K562 (cell line): ENCODE measurements at regions not wholly inside any gene's neighbourhood (a gene's known extent, or its start where the extent isn't known, plus 50 kb on each side); places are given as distances from the start of the nearest gene placed in this dataset.

Experiments used
- ATAC-seq: fragments of 200-7000 bp; cut with Tn5 transposase; 3 replicates; pipeline ENCODE4 v1.9.1; 2020; ENCODE audit warnings: moderate library complexity
- BruUV-seq: library from RNA; stranded (reverse); fragments of 400-500 nt; replicated peaks from 2 replicates; lab custom pipeline; 2021; lab: Mats Ljungman, UMichigan
- CTCF ChIA-PET: fragments of 300-600 bp; formaldehyde crosslinking; extraction: SDS; loops from one replicate; lab custom pipeline; 2021; ENCODE audit warnings: low intra/inter-chr PET ratio; lab: Yijun Ruan, JAX
- POLR2A ChIA-PET: fragments of 300-600, 350-650 bp; sonication (Branson Sonifier 250); formaldehyde crosslinking; extraction: SDS; loops from one replicate; lab custom pipeline; 2021; ENCODE audit warnings: antibody characterized with exemption, inconsistent platforms; lab: Yijun Ruan, JAX
- DNase-seq, 4 experiments: peaks; one replicate each; pipeline versions ENCODE4 v3.0.0 to v3.0.0-alpha.2; 2011 to 2018; ENCODE audit warnings: low spot score in 3 of 4, mixed read lengths in 3 of 4; ENCODE audit errors: extremely low read depth in 1 of 4
- FAIRE-seq: peaks from 2 replicates; lab custom pipeline; 2011; peaks lifted over from hg19 to GRCh38; lab: Jason Lieb, UNC
- H2AFZ ChIP-seq: 2 replicates; pipeline ENCODE4 v1.6.0; 2011; ENCODE audit warnings: low read depth, low read length, control low read depth, inconsistent platforms
- H3K27ac ChIP-seq: fragments of 200-600 bp; 3 replicates; pipeline ENCODE4 v1.8.0; 2011; ENCODE audit warnings: low read depth, mild to moderate bottlenecking, control low read depth, inconsistent platforms, low read length, moderate library complexity, mixed read lengths; ENCODE audit errors: extremely low read depth
- H3K27me3 ChIP-seq, 2 experiments: fragments of 300-600 bp in 1 of 2; 2 replicates in 1 of 2; 3 replicates in 1 of 2; pipeline versions ENCODE4 v1.6.0 to v1.8.0; 2011; ENCODE audit warnings: inconsistent platforms in 2 of 2, low read length in 2 of 2, mild to moderate bottlenecking in 1 of 2, mixed read lengths in 1 of 2, moderate library complexity in 1 of 2; ENCODE audit not compliant: control insufficient read depth in 2 of 2, insufficient read depth in 2 of 2
- H3K36me3 ChIP-seq: fragments of 300-600 bp; 3 replicates; pipeline ENCODE4 v1.8.0; 2011; ENCODE audit warnings: mild to moderate bottlenecking, low read length, inconsistent platforms; ENCODE audit not compliant: control insufficient read depth, insufficient read depth
- H3K4me1 ChIP-seq, 2 experiments: fragments of 200-600 bp in 1 of 2; replicated peaks in 1 of 2; 2 replicates in 1 of 2; 3 replicates in 1 of 2; pipeline versions ENCODE4 v1.5.1 to v1.8.0; 2011; ENCODE audit warnings: inconsistent platforms in 2 of 2, low read length in 2 of 2, mild to moderate bottlenecking in 1 of 2, mixed read lengths in 1 of 2, moderate library complexity in 1 of 2; ENCODE audit not compliant: control insufficient read depth in 2 of 2, insufficient read depth in 2 of 2
- H3K4me2 ChIP-seq: 2 replicates; pipeline ENCODE4 v1.6.1; 2011; ENCODE audit warnings: low read length, control low read depth, inconsistent platforms, mixed read lengths; ENCODE audit not compliant: insufficient read depth
- H3K4me3 ChIP-seq: fragments of 200-600 bp; sonication (generic), shearing (Covaris generic); 2 replicates; pipeline ENCODE4 v1.5.1; 2016; ENCODE audit warnings: control low read depth, inconsistent platforms
- H3K79me2 ChIP-seq: fragments of 200-600 bp; 3 replicates; pipeline ENCODE4 v1.8.0; 2011; ENCODE audit warnings: low read length, inconsistent platforms; ENCODE audit not compliant: control insufficient read depth, insufficient read depth
- H3K9ac ChIP-seq, 2 experiments: 2 replicates each; pipeline versions ENCODE4 v1.6.0 to v1.6.1; 2011; ENCODE audit warnings: low read depth in 2 of 2, low read length in 2 of 2, control low read depth in 1 of 2, inconsistent platforms in 1 of 2, mild to moderate bottlenecking in 1 of 2, mixed read lengths in 1 of 2; ENCODE audit not compliant: insufficient read depth in 1 of 2
- H3K9me1 ChIP-seq: one replicate; pipeline ENCODE4 v1.6.0; 2011; ENCODE audit warnings: inconsistent platforms, mild to moderate bottlenecking, low read length, moderate library complexity; ENCODE audit not compliant: control insufficient read depth, insufficient read depth
- H3K9me3 ChIP-seq: replicated peaks from 2 replicates; pipeline ENCODE4 v1.5.1; 2011; ENCODE audit warnings: low read depth, low read length, inconsistent platforms; ENCODE audit not compliant: control insufficient read depth, insufficient read depth
- H4K20me1 ChIP-seq: replicated peaks from 2 replicates; pipeline ENCODE4 v1.6.1; 2011; ENCODE audit warnings: low read length, inconsistent platforms, mixed read lengths; ENCODE audit not compliant: control insufficient read depth, insufficient read depth
- MYBL2 ChIP-seq, 2 experiments: fragments of 450-650 bp in 1 of 2; sonication (generic) in 1 of 2; formaldehyde crosslinking in 1 of 2; IDR thresholded peaks; 2 replicates each; pipeline versions ENCODE4 v1.6.1 to v1.8.1; 2017 to 2022; ENCODE audit warnings: borderline replicate concordance in 1 of 2, inconsistent platforms in 1 of 2, low read depth in 1 of 2, mild to moderate bottlenecking in 1 of 2, missing genetic modification reagents in 1 of 2, moderate library complexity in 1 of 2
- POU5F1 ChIP-seq: fragments of 150-350 bp; IDR thresholded peaks from 2 replicates; pipeline ENCODE4 v1.6.1; 2014; ENCODE audit warnings: borderline replicate concordance, low read length, low read depth, mild to moderate bottlenecking; ENCODE audit not compliant: partially characterized antibody
- SMAD2 ChIP-seq: fragments of 150-350 bp; IDR thresholded peaks from 2 replicates; pipeline ENCODE4 v1.6.1; 2014; ENCODE audit warnings: low read depth, mild to moderate bottlenecking, low read length
- ZC3H11A ChIP-seq: IDR thresholded peaks from 2 replicates; pipeline ENCODE4 v1.6.1; 2012; ENCODE audit warnings: low read depth, low read length, improper control_type of control experiment
- WGBS: fragments of 100-300 bp; shearing (Covaris generic); methylation state at CpG from one replicate; pipeline ENCODE4 v1.1.6; 2016; ENCODE audit warnings: low coverage, mixed read lengths; ENCODE audit not compliant: insufficient coverage; ENCODE audit errors: missing lambda C conversion rate; 5-methylcytosine and 5-hydroxymethylcytosine counted together
- in situ Hi-C: fragments of 300-500 bp; cut with MboI; formaldehyde crosslinking; loops from 4 replicates; pipeline ENCODE4 v1.15.0; 2018; ENCODE audit warnings: inconsistent platforms, mixed read lengths
- intact Hi-C: fragments of 100-400 bp; cut with micrococcal nuclease; formaldehyde crosslinking; loops from 2 replicates; pipeline ENCODE4 v1.14.2; 2022
- TF ChIP-seq, protein P1 (sequence below): fragments of 450-650 bp; IDR thresholded peaks from 2 replicates; pipeline ENCODE4 v1.6.1; 2016; ENCODE audit warnings: mild to moderate bottlenecking, moderate library complexity

DNA sequence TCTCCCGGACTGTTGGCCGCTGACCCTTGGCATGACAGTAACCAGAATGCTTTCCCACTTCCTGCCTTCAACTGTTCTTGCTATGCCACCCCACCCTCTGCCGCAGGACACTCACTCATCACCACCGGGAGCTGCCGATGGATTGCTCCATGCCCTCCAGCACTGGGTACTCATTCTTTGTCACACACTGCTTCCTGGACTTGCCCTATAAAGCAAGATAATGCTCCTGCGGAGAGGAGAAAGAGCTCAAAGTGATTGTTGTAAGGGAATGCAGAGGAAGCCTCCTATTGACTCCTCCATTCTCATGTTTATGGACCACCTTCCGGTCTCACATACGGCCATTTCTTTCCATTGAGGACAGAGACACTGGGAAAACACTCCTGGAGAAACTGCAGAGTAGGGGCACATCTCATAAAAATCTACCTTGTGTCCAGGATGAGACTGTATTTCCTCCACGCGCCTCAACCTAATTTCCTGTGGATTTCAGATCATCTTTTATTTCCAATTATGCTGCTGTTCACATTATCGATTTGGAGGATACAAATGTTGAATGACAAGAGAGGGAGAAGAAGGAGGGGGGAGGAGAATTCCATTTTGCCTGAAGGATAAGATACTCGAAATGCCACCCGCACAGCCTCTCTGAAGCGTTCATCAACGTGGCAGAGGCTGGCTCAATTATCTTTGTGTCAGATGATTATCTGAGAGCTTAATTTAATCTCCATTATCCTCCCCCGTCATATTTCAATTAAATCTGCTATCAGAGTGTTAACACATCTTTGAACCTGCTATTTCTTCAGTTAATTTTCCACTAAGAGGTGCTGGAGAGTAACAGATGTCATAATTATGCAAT lies 486.1 kb upstream of the SALL1 start:
- Histone ChIP-seq H3K36me3 (no peaks in the 10 kb centered on the region), H3K4me3 (no peak overlapping the region), H3K4me2 (no peak overlapping the region), H3K9ac (no peak overlapping the region), H3K9me3 (no peaks in the 10 kb centered on the region), H3K9me1 (no peaks in the 10 kb centered on the region), H2AFZ (no peak overlapping the region), H4K20me1 (no peaks in the 10 kb centered on the region), H3K27ac (no peak overlapping the region), H3K4me1 (no peaks in the 10 kb centered on the region), H3K27me3 (no peaks in the 10 kb centered on the region), H3K79me2 (no peaks in the 10 kb centered on the region)
- no peak for TF ChIP-seq POU5F1
- TF ChIP-seq ZC3H11A = no peak
- TF ChIP-seq, protein P1, sequence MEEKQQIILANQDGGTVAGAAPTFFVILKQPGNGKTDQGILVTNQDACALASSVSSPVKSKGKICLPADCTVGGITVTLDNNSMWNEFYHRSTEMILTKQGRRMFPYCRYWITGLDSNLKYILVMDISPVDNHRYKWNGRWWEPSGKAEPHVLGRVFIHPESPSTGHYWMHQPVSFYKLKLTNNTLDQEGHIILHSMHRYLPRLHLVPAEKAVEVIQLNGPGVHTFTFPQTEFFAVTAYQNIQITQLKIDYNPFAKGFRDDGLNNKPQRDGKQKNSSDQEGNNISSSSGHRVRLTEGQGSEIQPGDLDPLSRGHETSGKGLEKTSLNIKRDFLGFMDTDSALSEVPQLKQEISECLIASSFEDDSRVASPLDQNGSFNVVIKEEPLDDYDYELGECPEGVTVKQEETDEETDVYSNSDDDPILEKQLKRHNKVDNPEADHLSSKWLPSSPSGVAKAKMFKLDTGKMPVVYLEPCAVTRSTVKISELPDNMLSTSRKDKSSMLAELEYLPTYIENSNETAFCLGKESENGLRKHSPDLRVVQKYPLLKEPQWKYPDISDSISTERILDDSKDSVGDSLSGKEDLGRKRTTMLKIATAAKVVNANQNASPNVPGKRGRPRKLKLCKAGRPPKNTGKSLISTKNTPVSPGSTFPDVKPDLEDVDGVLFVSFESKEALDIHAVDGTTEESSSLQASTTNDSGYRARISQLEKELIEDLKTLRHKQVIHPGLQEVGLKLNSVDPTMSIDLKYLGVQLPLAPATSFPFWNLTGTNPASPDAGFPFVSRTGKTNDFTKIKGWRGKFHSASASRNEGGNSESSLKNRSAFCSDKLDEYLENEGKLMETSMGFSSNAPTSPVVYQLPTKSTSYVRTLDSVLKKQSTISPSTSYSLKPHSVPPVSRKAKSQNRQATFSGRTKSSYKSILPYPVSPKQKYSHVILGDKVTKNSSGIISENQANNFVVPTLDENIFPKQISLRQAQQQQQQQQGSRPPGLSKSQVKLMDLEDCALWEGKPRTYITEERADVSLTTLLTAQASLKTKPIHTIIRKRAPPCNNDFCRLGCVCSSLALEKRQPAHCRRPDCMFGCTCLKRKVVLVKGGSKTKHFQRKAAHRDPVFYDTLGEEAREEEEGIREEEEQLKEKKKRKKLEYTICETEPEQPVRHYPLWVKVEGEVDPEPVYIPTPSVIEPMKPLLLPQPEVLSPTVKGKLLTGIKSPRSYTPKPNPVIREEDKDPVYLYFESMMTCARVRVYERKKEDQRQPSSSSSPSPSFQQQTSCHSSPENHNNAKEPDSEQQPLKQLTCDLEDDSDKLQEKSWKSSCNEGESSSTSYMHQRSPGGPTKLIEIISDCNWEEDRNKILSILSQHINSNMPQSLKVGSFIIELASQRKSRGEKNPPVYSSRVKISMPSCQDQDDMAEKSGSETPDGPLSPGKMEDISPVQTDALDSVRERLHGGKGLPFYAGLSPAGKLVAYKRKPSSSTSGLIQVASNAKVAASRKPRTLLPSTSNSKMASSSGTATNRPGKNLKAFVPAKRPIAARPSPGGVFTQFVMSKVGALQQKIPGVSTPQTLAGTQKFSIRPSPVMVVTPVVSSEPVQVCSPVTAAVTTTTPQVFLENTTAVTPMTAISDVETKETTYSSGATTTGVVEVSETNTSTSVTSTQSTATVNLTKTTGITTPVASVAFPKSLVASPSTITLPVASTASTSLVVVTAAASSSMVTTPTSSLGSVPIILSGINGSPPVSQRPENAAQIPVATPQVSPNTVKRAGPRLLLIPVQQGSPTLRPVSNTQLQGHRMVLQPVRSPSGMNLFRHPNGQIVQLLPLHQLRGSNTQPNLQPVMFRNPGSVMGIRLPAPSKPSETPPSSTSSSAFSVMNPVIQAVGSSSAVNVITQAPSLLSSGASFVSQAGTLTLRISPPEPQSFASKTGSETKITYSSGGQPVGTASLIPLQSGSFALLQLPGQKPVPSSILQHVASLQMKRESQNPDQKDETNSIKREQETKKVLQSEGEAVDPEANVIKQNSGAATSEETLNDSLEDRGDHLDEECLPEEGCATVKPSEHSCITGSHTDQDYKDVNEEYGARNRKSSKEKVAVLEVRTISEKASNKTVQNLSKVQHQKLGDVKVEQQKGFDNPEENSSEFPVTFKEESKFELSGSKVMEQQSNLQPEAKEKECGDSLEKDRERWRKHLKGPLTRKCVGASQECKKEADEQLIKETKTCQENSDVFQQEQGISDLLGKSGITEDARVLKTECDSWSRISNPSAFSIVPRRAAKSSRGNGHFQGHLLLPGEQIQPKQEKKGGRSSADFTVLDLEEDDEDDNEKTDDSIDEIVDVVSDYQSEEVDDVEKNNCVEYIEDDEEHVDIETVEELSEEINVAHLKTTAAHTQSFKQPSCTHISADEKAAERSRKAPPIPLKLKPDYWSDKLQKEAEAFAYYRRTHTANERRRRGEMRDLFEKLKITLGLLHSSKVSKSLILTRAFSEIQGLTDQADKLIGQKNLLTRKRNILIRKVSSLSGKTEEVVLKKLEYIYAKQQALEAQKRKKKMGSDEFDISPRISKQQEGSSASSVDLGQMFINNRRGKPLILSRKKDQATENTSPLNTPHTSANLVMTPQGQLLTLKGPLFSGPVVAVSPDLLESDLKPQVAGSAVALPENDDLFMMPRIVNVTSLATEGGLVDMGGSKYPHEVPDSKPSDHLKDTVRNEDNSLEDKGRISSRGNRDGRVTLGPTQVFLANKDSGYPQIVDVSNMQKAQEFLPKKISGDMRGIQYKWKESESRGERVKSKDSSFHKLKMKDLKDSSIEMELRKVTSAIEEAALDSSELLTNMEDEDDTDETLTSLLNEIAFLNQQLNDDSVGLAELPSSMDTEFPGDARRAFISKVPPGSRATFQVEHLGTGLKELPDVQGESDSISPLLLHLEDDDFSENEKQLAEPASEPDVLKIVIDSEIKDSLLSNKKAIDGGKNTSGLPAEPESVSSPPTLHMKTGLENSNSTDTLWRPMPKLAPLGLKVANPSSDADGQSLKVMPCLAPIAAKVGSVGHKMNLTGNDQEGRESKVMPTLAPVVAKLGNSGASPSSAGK = no peak
- TF ChIP-seq SMAD2 = no peak
- no peak for TF ChIP-seq MYBL2 (IDR thresholded peaks at IDR 0.05; ENCODE audit: low read depth)
- TF ChIP-seq MYBL2 (CRISPR knock-in tag; IDR thresholded peaks at IDR 0.05; ENCODE audit: borderline replicate concordance) = no peak
- 3% methylated on average over 14 of the region's 16 CpGs for WGBS
- in situ Hi-C loops (no loop called here), intact Hi-C loops (no loop called here)
- CTCF ChIA-PET = no interaction called here
- POLR2A ChIA-PET = no interaction called here
- FAIRE-seq (no peak), ATAC-seq (no peak), DNase-seq (no peak)
- BruUV-seq = no TSS peak
